AG09319 (cell line): ENCODE measurements at regions not wholly inside any gene's neighbourhood (a gene's known extent, or its start where the extent isn't known, plus 50 kb on each side); places are given as distances from the start of the nearest gene placed in this dataset.

Experiments used
- DNase-seq: peaks from one replicate; pipeline ENCODE4 v3.0.0-alpha.2; 2010; ENCODE audit warnings: low read depth; ENCODE audit errors: extremely low read depth
- TF ChIP-seq, protein P1 (sequence below): IDR thresholded peaks from 2 replicates; pipeline ENCODE4 v1.5.1; 2011; ENCODE audit warnings: low read depth, mild to moderate bottlenecking, inconsistent platforms, low read length, moderate library complexity

DNA sequence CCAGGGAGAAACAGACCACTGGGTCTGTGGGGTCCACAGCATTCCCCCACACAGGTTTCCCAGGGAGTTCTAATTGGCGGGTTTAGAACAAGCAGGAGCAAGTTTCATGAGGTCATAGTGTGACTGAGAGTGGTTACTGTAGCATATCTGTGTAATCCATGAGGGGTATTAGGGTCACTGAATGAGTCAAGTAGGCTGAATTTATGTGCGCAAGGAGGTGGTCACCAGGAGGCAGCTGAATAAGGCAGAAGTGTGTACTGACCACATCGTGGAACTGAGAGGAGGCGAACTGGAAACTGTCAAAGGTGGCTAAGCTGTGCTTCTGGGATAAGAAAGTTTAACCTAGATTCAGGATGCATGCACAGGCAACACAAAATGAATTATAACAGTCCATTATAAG lies 876.0 kb downstream of the METTL15 start:
- DNase-seq = no peak
- TF ChIP-seq, protein P1, sequence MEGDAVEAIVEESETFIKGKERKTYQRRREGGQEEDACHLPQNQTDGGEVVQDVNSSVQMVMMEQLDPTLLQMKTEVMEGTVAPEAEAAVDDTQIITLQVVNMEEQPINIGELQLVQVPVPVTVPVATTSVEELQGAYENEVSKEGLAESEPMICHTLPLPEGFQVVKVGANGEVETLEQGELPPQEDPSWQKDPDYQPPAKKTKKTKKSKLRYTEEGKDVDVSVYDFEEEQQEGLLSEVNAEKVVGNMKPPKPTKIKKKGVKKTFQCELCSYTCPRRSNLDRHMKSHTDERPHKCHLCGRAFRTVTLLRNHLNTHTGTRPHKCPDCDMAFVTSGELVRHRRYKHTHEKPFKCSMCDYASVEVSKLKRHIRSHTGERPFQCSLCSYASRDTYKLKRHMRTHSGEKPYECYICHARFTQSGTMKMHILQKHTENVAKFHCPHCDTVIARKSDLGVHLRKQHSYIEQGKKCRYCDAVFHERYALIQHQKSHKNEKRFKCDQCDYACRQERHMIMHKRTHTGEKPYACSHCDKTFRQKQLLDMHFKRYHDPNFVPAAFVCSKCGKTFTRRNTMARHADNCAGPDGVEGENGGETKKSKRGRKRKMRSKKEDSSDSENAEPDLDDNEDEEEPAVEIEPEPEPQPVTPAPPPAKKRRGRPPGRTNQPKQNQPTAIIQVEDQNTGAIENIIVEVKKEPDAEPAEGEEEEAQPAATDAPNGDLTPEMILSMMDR = no peak

DNA sequence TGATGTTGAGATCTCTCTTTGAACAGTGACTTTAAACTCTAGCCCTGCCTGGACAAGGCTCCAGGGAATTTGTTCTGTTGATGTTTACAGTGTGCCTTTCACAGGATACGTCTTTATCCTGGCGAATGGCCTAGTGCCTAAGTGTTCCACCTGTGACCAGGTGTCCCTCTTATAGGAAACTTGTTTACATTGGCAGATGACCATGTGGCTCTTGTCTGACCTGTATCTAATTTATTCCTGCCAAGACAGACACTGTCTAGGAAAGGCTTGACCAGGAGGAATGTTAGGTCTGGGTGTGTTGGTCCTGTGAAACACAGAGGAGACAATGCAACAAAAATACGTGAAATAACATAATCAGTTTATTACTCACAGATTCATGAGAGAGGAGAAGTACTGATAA lies 875.6 kb downstream of the METTL15 start:
- DNase-seq = no peak
- TF ChIP-seq, protein P1 = no peak

DNA sequence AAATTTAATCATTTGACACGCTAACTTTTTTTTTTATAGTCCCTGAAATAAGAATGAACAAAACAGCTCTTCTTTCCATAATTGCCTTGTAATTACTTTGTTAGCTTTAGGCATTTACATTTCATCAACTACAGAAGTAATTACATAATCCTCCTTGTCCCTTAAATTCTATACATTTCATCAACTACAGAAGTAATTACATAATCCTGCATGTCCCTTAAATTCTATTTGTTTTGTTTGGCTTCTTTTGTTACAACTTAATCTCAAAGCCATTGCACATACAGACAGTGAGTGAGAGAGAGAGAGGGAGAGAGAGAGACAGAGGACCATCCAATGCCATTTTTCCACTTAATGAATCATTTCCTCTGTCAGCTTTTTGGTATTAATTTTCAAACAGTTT lies 873.2 kb downstream of the METTL15 start:
- TF ChIP-seq, protein P1 = no peak
- no peak for DNase-seq

- TF ChIP-seq, protein P1 = no peak
- DNase-seq = no peak
These were observed 868.6 kb downstream of the METTL15 start for GRCh38 chr11:28976801-28977145.

DNA sequence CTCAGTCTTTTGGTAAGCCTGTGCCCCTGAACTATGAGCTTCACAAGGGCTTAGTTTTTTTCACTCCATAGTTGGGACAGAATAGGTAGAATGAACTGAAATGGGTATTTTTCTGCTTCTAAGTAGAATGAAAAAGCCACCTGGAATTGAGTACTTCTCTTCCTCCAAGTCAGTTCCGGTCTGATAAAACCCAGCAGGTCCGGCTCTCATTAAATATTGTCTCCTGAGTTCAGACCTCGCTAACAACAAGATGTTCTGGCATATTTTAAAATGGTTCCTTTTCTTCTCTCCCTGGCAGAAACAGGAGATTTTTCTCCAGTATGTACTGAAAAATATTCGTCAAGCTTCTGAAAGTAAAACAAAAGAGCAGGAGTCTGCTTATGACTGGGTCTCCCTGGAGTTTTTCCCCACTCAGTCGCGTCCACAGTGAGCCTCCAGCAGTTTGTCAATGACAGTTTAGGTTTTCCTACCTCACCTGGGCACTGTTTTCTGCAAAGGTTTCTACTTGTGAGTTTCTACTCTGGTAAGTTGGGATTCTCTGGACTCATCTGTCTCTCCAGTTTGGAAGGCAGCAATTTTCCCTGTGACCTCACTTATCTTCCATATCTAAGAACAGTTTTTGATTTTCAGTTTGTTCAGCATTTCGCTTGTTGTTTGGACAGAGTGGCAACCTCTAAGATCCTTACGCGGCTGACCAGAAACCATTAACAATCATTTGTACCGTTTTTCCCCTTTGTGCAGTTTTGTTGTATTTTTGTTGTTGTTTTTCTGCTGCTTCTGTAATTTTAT lies 868.0 kb downstream of the METTL15 start:
- DNase-seq = no peak
- TF ChIP-seq, protein P1 = no peak

DNA sequence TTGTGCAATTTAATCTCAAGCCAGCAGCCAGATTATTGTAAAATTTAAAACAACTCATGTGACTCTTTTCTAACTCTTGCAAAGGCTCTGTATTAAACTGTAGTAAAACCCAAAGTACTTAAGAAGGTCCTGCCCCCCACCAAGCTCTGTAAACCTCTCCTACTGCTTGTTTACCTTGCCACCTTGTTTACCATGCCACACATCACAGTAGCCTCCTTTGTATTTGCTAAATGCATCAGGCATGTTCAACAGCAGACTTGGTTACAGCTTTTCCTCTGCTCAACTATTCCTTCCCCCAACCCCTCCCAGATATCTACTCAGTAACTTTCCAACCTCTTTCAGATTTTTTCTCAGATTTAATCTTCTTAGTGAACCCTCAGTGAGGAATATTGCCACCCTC lies 861.6 kb downstream of the METTL15 start:
- TF ChIP-seq, protein P1 = no peak
- no peak for DNase-seq

- TF ChIP-seq, protein P1 = no peak
- no peak for DNase-seq
These were observed 858.8 kb downstream of the METTL15 start for GRCh38 chr11:28966951-28967350.
